ENCODE measurements at regions not wholly inside any gene's neighbourhood (a gene's known extent, or its start where the extent isn't known, plus 50 kb on each side); places are given as distances from the start of the nearest gene placed in this dataset.

GRCh38 chr12:131370791-131371347 lies 340.0 kb upstream of the SFSWAP start:
- no peak for DNase-seq (ENCODE audit: low read depth in 4 of 6, low spot score in 6 of 6)
- H3K4me1 ChIP-seq (ENCODE audit: control insufficient read depth, insufficient read depth, low read length) = peaks cover 48% of the 10 kb centered on the region
- no peaks in the 10 kb centered on the region for H3K9me3 ChIP-seq (ENCODE audit: control insufficient read depth, insufficient read depth, low read length)
- H3K27me3 ChIP-seq (ENCODE audit: control insufficient read depth, insufficient read depth, low read length) = no peaks in the 10 kb centered on the region
- H3K4me3 ChIP-seq (ENCODE audit: low read depth, low read length) = no peak overlapping the region
- H3K27ac ChIP-seq (ENCODE audit: low read depth, low read length) = no peak overlapping the region
- H3K36me3 ChIP-seq (ENCODE audit: control insufficient read depth, insufficient read depth, low read length) = no peaks in the 10 kb centered on the region
- WGBS (ENCODE audit: insufficient coverage) = 93% methylated on average over 10 of the region's 11 CpGs

- H3K9me3 ChIP-seq (ENCODE audit: control insufficient read depth, insufficient read depth, low read length) = no peaks in the 10 kb centered on the region
- peak in 1 of 6 donors; percentile 39 for DNase-seq (ENCODE audit: low read depth in 4 of 6, low spot score in 6 of 6)
- 81% methylated on average over 15 of the region's 16 CpGs for WGBS (ENCODE audit: insufficient coverage)
These were observed 339.3 kb upstream of the SFSWAP start for GRCh38 chr12:131371401-131372170.

GRCh38 chr12:131372171-131372475 lies 338.8 kb upstream of the SFSWAP start:
- Histone ChIP-seq H3K9me3 (ENCODE audit: control insufficient read depth, insufficient read depth, low read length) (no peaks in the 10 kb centered on the region), H3K4me3 (ENCODE audit: low read depth, low read length) (no peak overlapping the region), H3K4me1 (ENCODE audit: control insufficient read depth, insufficient read depth, low read length) (peaks cover 38% of the 10 kb centered on the region), H3K36me3 (ENCODE audit: control insufficient read depth, insufficient read depth, low read length) (no peaks in the 10 kb centered on the region), H3K27ac (ENCODE audit: low read depth, low read length) (no peak overlapping the region), H3K27me3 (ENCODE audit: control insufficient read depth, insufficient read depth, low read length) (no peaks in the 10 kb centered on the region)
- DNase-seq (ENCODE audit: low read depth in 4 of 6, low spot score in 6 of 6) = no peak
- WGBS (ENCODE audit: insufficient coverage) = 83% methylated on average over 8 of the region's 8 CpGs

More at GRCh38 chr12:131371401-131372170, 339.3 kb upstream of the SFSWAP start:
- H3K4me1 ChIP-seq (ENCODE audit: control insufficient read depth, insufficient read depth, low read length) = peaks cover 41% of the 10 kb centered on the region
- H3K36me3 ChIP-seq (ENCODE audit: control insufficient read depth, insufficient read depth, low read length) = no peaks in the 10 kb centered on the region
- H3K4me3 ChIP-seq (ENCODE audit: low read depth, low read length) = no peak overlapping the region
- no peaks in the 10 kb centered on the region for H3K27me3 ChIP-seq (ENCODE audit: control insufficient read depth, insufficient read depth, low read length)
- no peak overlapping the region for H3K27ac ChIP-seq (ENCODE audit: low read depth, low read length)

GRCh38 chr12:131372706-131373195 lies 338.1 kb upstream of the SFSWAP start:
- no peaks in the 10 kb centered on the region for H3K36me3 ChIP-seq (ENCODE audit: control insufficient read depth, insufficient read depth, low read length)
- peaks cover 34% of the 10 kb centered on the region for H3K4me1 ChIP-seq (ENCODE audit: control insufficient read depth, insufficient read depth, low read length)
- H3K27ac ChIP-seq (ENCODE audit: low read depth, low read length) = no peak overlapping the region
- no peak for DNase-seq (ENCODE audit: low read depth in 4 of 6, low spot score in 6 of 6)
- H3K4me3 ChIP-seq (ENCODE audit: low read depth, low read length) = no peak overlapping the region
- no peaks in the 10 kb centered on the region for H3K27me3 ChIP-seq (ENCODE audit: control insufficient read depth, insufficient read depth, low read length)
- 88% methylated on average over 2 of the region's 2 CpGs for WGBS (ENCODE audit: insufficient coverage)
- no peaks in the 10 kb centered on the region for H3K9me3 ChIP-seq (ENCODE audit: control insufficient read depth, insufficient read depth, low read length)

- DNase-seq (ENCODE audit: low read depth in 4 of 6, low spot score in 6 of 6) = no peak
- no peak overlapping the region for H3K27ac ChIP-seq (ENCODE audit: low read depth, low read length)
- no peak overlapping the region for H3K4me3 ChIP-seq (ENCODE audit: low read depth, low read length)
- H3K36me3 ChIP-seq (ENCODE audit: control insufficient read depth, insufficient read depth, low read length) = no peaks in the 10 kb centered on the region
- WGBS (ENCODE audit: insufficient coverage) = 79% methylated on average over 12 of the region's 17 CpGs
- no peaks in the 10 kb centered on the region for H3K9me3 ChIP-seq (ENCODE audit: control insufficient read depth, insufficient read depth, low read length)
- peaks cover 31% of the 10 kb centered on the region for H3K4me1 ChIP-seq (ENCODE audit: control insufficient read depth, insufficient read depth, low read length)
- H3K27me3 ChIP-seq (ENCODE audit: control insufficient read depth, insufficient read depth, low read length) = no peaks in the 10 kb centered on the region
These were observed 335.5 kb upstream of the SFSWAP start for GRCh38 chr12:131375261-131375971.

GRCh38 chr12:131375972-131376345 lies 334.9 kb upstream of the SFSWAP start:
- H3K9me3 ChIP-seq (ENCODE audit: control insufficient read depth, insufficient read depth, low read length) = no peaks in the 10 kb centered on the region
- no peak overlapping the region for H3K27ac ChIP-seq (ENCODE audit: low read depth, low read length)
- H3K4me1 ChIP-seq (ENCODE audit: control insufficient read depth, insufficient read depth, low read length) = peaks cover 36% of the 10 kb centered on the region
- H3K36me3 ChIP-seq (ENCODE audit: control insufficient read depth, insufficient read depth, low read length) = no peaks in the 10 kb centered on the region
- DNase-seq (ENCODE audit: low read depth in 4 of 6, low spot score in 6 of 6) = no peak
- WGBS (ENCODE audit: insufficient coverage) = 91% methylated on average over 8 of the region's 8 CpGs
- no peaks in the 10 kb centered on the region for H3K27me3 ChIP-seq (ENCODE audit: control insufficient read depth, insufficient read depth, low read length)
- H3K4me3 ChIP-seq (ENCODE audit: low read depth, low read length) = no peak overlapping the region

- 93% methylated on average over 26 of the region's 29 CpGs for WGBS (ENCODE audit: insufficient coverage)
- H3K27me3 ChIP-seq (ENCODE audit: control insufficient read depth, insufficient read depth, low read length) = no peaks in the 10 kb centered on the region
- H3K4me1 ChIP-seq (ENCODE audit: control insufficient read depth, insufficient read depth, low read length) = peaks cover 45% of the 10 kb centered on the region
- DNase-seq (ENCODE audit: low read depth in 4 of 6, low spot score in 6 of 6) = no peak
- H3K4me3 ChIP-seq (ENCODE audit: low read depth, low read length) = no peak overlapping the region
- H3K9me3 ChIP-seq (ENCODE audit: control insufficient read depth, insufficient read depth, low read length) = no peaks in the 10 kb centered on the region
- no peak overlapping the region for H3K27ac ChIP-seq (ENCODE audit: low read depth, low read length)
- H3K36me3 ChIP-seq (ENCODE audit: control insufficient read depth, insufficient read depth, low read length) = no peaks in the 10 kb centered on the region
These were observed 332.6 kb upstream of the SFSWAP start for GRCh38 chr12:131378176-131378842.

GRCh38 chr12:131378861-131379665 lies 331.8 kb upstream of the SFSWAP start:
- Histone ChIP-seq H3K4me3 (ENCODE audit: low read depth, low read length) (no peak overlapping the region), H3K36me3 (ENCODE audit: control insufficient read depth, insufficient read depth, low read length) (no peaks in the 10 kb centered on the region), H3K4me1 (ENCODE audit: control insufficient read depth, insufficient read depth, low read length) (peaks cover 50% of the 10 kb centered on the region), H3K27ac (ENCODE audit: low read depth, low read length) (no peak overlapping the region), H3K27me3 (ENCODE audit: control insufficient read depth, insufficient read depth, low read length) (no peaks in the 10 kb centered on the region), H3K9me3 (ENCODE audit: control insufficient read depth, insufficient read depth, low read length) (no peaks in the 10 kb centered on the region)
- DNase-seq (ENCODE audit: low read depth in 4 of 6, low spot score in 6 of 6) = no peak
- 65% methylated on average over 28 of the region's 31 CpGs for WGBS (ENCODE audit: insufficient coverage)

- 8% methylated on average over 12 of the region's 12 CpGs for WGBS (ENCODE audit: insufficient coverage)
- H3K36me3 ChIP-seq (ENCODE audit: control insufficient read depth, insufficient read depth, low read length) = no peaks in the 10 kb centered on the region
- H3K4me3 ChIP-seq (ENCODE audit: low read depth, low read length) = no peak overlapping the region
- no peaks in the 10 kb centered on the region for H3K27me3 ChIP-seq (ENCODE audit: control insufficient read depth, insufficient read depth, low read length)
- no peaks in the 10 kb centered on the region for H3K9me3 ChIP-seq (ENCODE audit: control insufficient read depth, insufficient read depth, low read length)
- H3K27ac ChIP-seq (ENCODE audit: low read depth, low read length) = no peak overlapping the region
- H3K4me1 ChIP-seq (ENCODE audit: control insufficient read depth, insufficient read depth, low read length) = peaks cover 56% of the 10 kb centered on the region
- peak in 5 of 6 donors; percentile 60 to 96 (median 75) for DNase-seq (ENCODE audit: low read depth in 4 of 6, low spot score in 6 of 6)
These were observed 331.2 kb upstream of the SFSWAP start for GRCh38 chr12:131379738-131380137.
